Endothelial cell of umbilical vein (primary cell): ENCODE measurements at regions not wholly inside any gene's neighbourhood (a gene's known extent, or its start where the extent isn't known, plus 50 kb on each side); places are given as distances from the start of the nearest gene placed in this dataset.

Experiments used
- CTCF ChIP-seq, 2 donors: IDR thresholded peaks; 1 replicate in 1 of 2; 2 replicates in 1 of 2; pipeline ENCODE4 v1.5.1; 2011; ENCODE audit warnings: low read length in 2 of 2, mild to moderate bottlenecking in 2 of 2, moderate library complexity in 2 of 2, control low read depth in 1 of 2, inconsistent platforms in 1 of 2, low read depth in 1 of 2; ENCODE audit not compliant: insufficient read depth in 1 of 2; ENCODE audit errors: extremely low read depth in 1 of 2
- EZH2 ChIP-seq: IDR thresholded peaks from 2 replicates; pipeline ENCODE4 v1.6.1; 2012; ENCODE audit warnings: borderline replicate concordance, low read depth, mild to moderate bottlenecking, moderate library complexity, low read length, inconsistent platforms; ENCODE audit not compliant: severe bottlenecking
- FOS ChIP-seq: IDR thresholded peaks from 2 replicates; pipeline ENCODE4 v1.6.1; 2011; ENCODE audit warnings: mild to moderate bottlenecking, low read length, moderate library complexity, borderline replicate concordance; ENCODE audit not compliant: insufficient read depth
- MAX ChIP-seq: IDR thresholded peaks from 2 replicates; pipeline ENCODE4 v1.6.1; 2011; ENCODE audit not compliant: insufficient read depth, insufficient read length
- POLR2A ChIP-seq: IDR thresholded peaks from 2 replicates; pipeline ENCODE4 v1.6.1; 2012; ENCODE audit warnings: low read depth, mild to moderate bottlenecking, control low read depth, low read length

GRCh38 chr11:87443707-87444106 is 406.0 kb downstream of the TMEM135 start:
- TF ChIP-seq POLR2A (no peak), EZH2 (no peak), CTCF (IDR thresholded peaks at IDR 0.05; ENCODE audit: extremely low read depth in 1 of 2, insufficient read depth in 1 of 2, low read depth in 1 of 2, low read length in 2 of 2) (no peak), FOS (no peak), MAX (no peak)
